ENCODE measurements at regions not wholly inside any gene's neighbourhood (a gene's known extent, or its start where the extent isn't known, plus 50 kb on each side); places are given as distances from the start of the nearest gene placed in this dataset.
A peak's percentile ranks its signal among the peaks of the same experiment; 100 is the strongest.

DNA sequence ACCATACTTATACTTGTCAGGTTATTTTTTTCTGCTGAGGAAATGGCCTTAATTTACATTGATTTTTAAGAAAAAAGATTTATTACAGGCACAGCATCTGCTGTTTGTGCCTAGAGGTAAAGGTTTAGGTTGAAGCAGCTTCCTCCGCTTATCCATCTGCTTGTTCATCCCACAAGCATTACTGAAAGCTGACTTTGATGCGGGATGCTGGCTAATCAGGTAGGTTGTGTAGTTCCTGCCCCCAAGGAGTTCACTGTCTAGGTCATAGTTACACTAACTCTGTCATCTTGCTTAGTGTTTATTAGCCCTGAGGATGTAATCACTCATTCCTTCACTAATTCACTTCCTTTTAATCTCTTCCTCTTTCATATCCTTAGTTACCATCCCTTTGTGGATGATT is 377.7 kb upstream of the KAZN start:
- intact Hi-C loops (cut with micrococcal nuclease), result no loop called here
- Histone ChIP-seq H3K79me2 (ENCODE audit: low read length) (no peaks in the 10 kb centered on the region), H3K4me1 (ENCODE audit: insufficient read depth, low read length) (peaks cover 4% of the 10 kb centered on the region; the same call in 1 of the 2 replicates), H3K9me2 (replicated peaks; ENCODE audit: low read length) (no peaks in the 10 kb centered on the region; the same call in 1 of the 2 replicates), H3K4me2 (ENCODE audit: low read length) (no peak overlapping the region), H3K27ac (ENCODE audit: low read length) (no peak overlapping the region), H4K20me1 (ENCODE audit: low read length) (no peaks in the 10 kb centered on the region), H3K9me3 (ENCODE audit: low read length) (0 out of 2 replicates have a peak, but pooled peaks cover 3% of the 10 kb centered on the region), H2AFZ (ENCODE audit: low read length) (no peak overlapping the region), H3K4me3 (ENCODE audit: low read length) (no peak overlapping the region), H3K9ac (ENCODE audit: low read length) (no peak overlapping the region), H3F3A (ENCODE audit: low read length, unreplicated experiment) (no peaks in the 10 kb centered on the region), H3K27me3 (ENCODE audit: low read length) (no peaks in the 10 kb centered on the region), H3K36me3 (ENCODE audit: low read depth, low read length) (peaks cover 2% of the 10 kb centered on the region; the same call in 1 of the 2 replicates)
- BruUV-seq (replicated peaks), result no TSS peak
- DNase-seq (no peak), ATAC-seq (no peak)
- POLR2A ChIA-PET (ENCODE audit: unreplicated experiment), result interaction anchor here (0.7 kb wide), 1 partner anchor 348 kb away, joined by 3 read pairs; no protein-coding TSS in a partner anchor
- CTCF ChIA-PET, result interaction anchor here (0.7 kb wide), 1 partner anchor 107 kb away, joined by 4 read pairs; no protein-coding TSS in a partner anchor
- TF ChIP-seq EZH2 (IDR thresholded peaks at IDR 0.05; ENCODE audit: low read length, unreplicated experiment) (no peak), EZH2phosphoT487 (IDR thresholded peaks at IDR 0.05; ENCODE audit: borderline replicate concordance, low read length) (no peak)
- TF ChIP-seq, protein P1, sequence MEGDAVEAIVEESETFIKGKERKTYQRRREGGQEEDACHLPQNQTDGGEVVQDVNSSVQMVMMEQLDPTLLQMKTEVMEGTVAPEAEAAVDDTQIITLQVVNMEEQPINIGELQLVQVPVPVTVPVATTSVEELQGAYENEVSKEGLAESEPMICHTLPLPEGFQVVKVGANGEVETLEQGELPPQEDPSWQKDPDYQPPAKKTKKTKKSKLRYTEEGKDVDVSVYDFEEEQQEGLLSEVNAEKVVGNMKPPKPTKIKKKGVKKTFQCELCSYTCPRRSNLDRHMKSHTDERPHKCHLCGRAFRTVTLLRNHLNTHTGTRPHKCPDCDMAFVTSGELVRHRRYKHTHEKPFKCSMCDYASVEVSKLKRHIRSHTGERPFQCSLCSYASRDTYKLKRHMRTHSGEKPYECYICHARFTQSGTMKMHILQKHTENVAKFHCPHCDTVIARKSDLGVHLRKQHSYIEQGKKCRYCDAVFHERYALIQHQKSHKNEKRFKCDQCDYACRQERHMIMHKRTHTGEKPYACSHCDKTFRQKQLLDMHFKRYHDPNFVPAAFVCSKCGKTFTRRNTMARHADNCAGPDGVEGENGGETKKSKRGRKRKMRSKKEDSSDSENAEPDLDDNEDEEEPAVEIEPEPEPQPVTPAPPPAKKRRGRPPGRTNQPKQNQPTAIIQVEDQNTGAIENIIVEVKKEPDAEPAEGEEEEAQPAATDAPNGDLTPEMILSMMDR (conservative IDR thresholded peaks at IDR 0.05; ENCODE audit: low read depth, low read length), result no peak

DNA sequence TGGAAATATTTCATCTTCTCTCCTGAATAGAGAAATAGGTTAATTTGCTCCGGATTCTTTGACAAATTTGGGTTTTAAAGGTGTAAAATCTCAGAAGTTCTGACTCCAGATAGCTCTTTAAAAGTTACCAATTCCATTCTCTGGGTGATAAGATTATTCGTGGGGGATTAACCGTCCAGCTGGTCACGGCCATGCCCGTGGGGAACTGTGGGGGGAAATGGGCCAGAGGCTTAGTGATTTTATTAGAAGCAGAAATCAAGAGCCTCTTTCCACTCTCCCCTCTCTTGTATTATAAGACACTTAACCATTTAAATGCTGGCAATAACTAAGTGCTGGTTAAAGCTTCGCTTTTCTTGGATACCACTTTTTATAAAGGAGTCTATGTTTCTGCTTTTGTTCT is 376.4 kb upstream of the KAZN start:
- POLR2A ChIA-PET (ENCODE audit: unreplicated experiment), result no interaction called here
- TF ChIP-seq EZH2 (IDR thresholded peaks at IDR 0.05; ENCODE audit: low read length, unreplicated experiment), result no peak
- TF ChIP-seq, protein P1 (conservative IDR thresholded peaks at IDR 0.05; ENCODE audit: low read depth, low read length), result no peak
- no peak for TF ChIP-seq EZH2phosphoT487 (IDR thresholded peaks at IDR 0.05; ENCODE audit: borderline replicate concordance, low read length)
- intact Hi-C loops (cut with micrococcal nuclease), result no loop called here
- Histone ChIP-seq H3K4me3 (ENCODE audit: low read length) (no peak overlapping the region), H3K27ac (ENCODE audit: low read length) (no peak overlapping the region), H3K4me2 (ENCODE audit: low read length) (no peak overlapping the region), H3K36me3 (ENCODE audit: low read depth, low read length) (peaks cover 2% of the 10 kb centered on the region; the same call in 1 of the 2 replicates), H3K9ac (ENCODE audit: low read length) (no peak overlapping the region), H2AFZ (ENCODE audit: low read length) (no peak overlapping the region), H3K4me1 (ENCODE audit: insufficient read depth, low read length) (no peaks in the 10 kb centered on the region), H3K9me3 (ENCODE audit: low read length) (0 out of 2 replicates have a peak, but pooled peaks cover 3% of the 10 kb centered on the region), H3K79me2 (ENCODE audit: low read length) (no peaks in the 10 kb centered on the region), H3K27me3 (ENCODE audit: low read length) (no peaks in the 10 kb centered on the region), H4K20me1 (ENCODE audit: low read length) (no peaks in the 10 kb centered on the region), H3F3A (ENCODE audit: low read length, unreplicated experiment) (no peaks in the 10 kb centered on the region), H3K9me2 (replicated peaks; ENCODE audit: low read length) (no peaks in the 10 kb centered on the region; the same call in 1 of the 2 replicates)
- ATAC-seq (no peak), DNase-seq (no peak)
- no TSS peak for BruUV-seq (replicated peaks)
- CTCF ChIA-PET, result no interaction called here

DNA sequence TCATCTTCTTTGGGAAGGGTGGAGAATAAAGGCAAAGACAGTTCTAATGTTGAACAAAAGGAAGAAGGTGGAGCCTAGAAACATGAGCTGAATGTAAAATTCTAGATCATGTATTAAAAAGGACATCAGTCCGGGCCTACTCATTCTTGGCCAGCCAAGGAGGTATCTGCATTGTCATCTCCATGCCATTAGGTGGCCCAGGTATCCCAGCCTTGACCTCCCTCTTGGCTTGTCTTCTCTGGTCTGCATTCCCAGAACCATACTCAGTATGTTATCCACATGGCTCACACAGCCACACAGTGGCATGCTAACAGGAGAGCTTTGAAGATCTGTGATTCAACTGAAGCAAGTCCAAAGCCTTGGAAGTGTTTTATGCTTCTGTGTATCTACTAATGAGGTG is 369.8 kb upstream of the KAZN start:
- DNase-seq (peak; percentile 13), ATAC-seq (no peak)
- Histone ChIP-seq H3K27me3 (ENCODE audit: low read length) (no peaks in the 10 kb centered on the region), H3F3A (ENCODE audit: low read length, unreplicated experiment) (no peaks in the 10 kb centered on the region), H3K4me1 (ENCODE audit: insufficient read depth, low read length) (no peaks in the 10 kb centered on the region), H3K4me2 (ENCODE audit: low read length) (no peak overlapping the region), H3K9ac (ENCODE audit: low read length) (no peak overlapping the region), H3K4me3 (ENCODE audit: low read length) (no peak overlapping the region), H2AFZ (ENCODE audit: low read length) (no peak overlapping the region), H3K9me3 (ENCODE audit: low read length) (no peaks in the 10 kb centered on the region), H3K36me3 (ENCODE audit: low read depth, low read length) (no peaks in the 10 kb centered on the region), H3K27ac (ENCODE audit: low read length) (no peak overlapping the region), H3K79me2 (ENCODE audit: low read length) (no peaks in the 10 kb centered on the region), H3K9me2 (replicated peaks; ENCODE audit: low read length) (no peaks in the 10 kb centered on the region; the same call in 1 of the 2 replicates), H4K20me1 (ENCODE audit: low read length) (no peaks in the 10 kb centered on the region)
- ChIA-PET POLR2A (ENCODE audit: unreplicated experiment) (no interaction called here), CTCF (interaction anchor here (0.7 kb wide), 1 partner anchor 263 kb away, joined by 3 read pairs; no protein-coding TSS in a partner anchor)
- TF ChIP-seq, protein P1 (conservative IDR thresholded peaks at IDR 0.05; ENCODE audit: low read depth, low read length), result no peak
- no peak for TF ChIP-seq EZH2 (IDR thresholded peaks at IDR 0.05; ENCODE audit: low read length, unreplicated experiment)
- no peak for TF ChIP-seq EZH2phosphoT487 (IDR thresholded peaks at IDR 0.05; ENCODE audit: borderline replicate concordance, low read length)
- no TSS peak for BruUV-seq (replicated peaks)
- intact Hi-C loops (cut with micrococcal nuclease), result no loop called here
